Tibial nerve (tissue), 4 donors: ENCODE measurements at regions not wholly inside any gene's neighbourhood (a gene's known extent, or its start where the extent isn't known, plus 50 kb on each side); places are given as distances from the start of the nearest gene placed in this dataset.

Source experiments
- CTCF ChIP-seq, 5 experiments: fragments of 200-600 bp in 3 of 5; fragments of 450-650 bp in 2 of 5; sonication (generic) in 3 of 5; IDR thresholded peaks; one replicate each; pipeline ENCODE4 v1.5.1; 2016 to 2019; ENCODE audit warnings: antibody characterized with exemption in 5 of 5, mild to moderate bottlenecking in 3 of 5, moderate library complexity in 2 of 5
- EP300 ChIP-seq, 2 donors: sonication (generic); formaldehyde crosslinking; IDR thresholded peaks; one replicate each; pipeline ENCODE4 v1.6.1; 2017; ENCODE audit warnings: antibody characterized with exemption in 2 of 2, mild to moderate bottlenecking in 1 of 2
- POLR2A ChIP-seq, 2 donors: fragments of 450-650 bp; IDR thresholded peaks; one replicate each; pipeline ENCODE4 v1.6.1; 2017; ENCODE audit warnings: antibody characterized with exemption in 2 of 2, mild to moderate bottlenecking in 2 of 2, moderate library complexity in 2 of 2

- no peak for TF ChIP-seq CTCF (IDR thresholded peaks at IDR 0.05)
- TF ChIP-seq POLR2A (IDR thresholded peaks at IDR 0.05) = no peak
- no peak for TF ChIP-seq EP300 (IDR thresholded peaks at IDR 0.05)
Measured at GRCh38 chr14:48670939-48671338, 915.2 kb downstream of the RPS29 start.
